Cardiac fibroblast (primary cell): ENCODE measurements at regions not wholly inside any gene's neighbourhood (a gene's known extent, or its start where the extent isn't known, plus 50 kb on each side); places are given as distances from the start of the nearest gene placed in this dataset.
A peak's percentile ranks its signal among the peaks of the same experiment; 100 is the strongest.

Source experiments
- DNase-seq, 2 donors: peaks; one replicate each; pipeline versions ENCODE4 v3.0.0 to v3.0.0-alpha.2; 2010; ENCODE audit warnings: low read depth in 2 of 2
- H3K4me3 ChIP-seq, 2 donors: replicated peaks in 1 of 2; 1 replicate in 1 of 2; 2 replicates in 1 of 2; pipeline ENCODE4 v1.5.1; 2011; ENCODE audit warnings: low read depth in 2 of 2, low read length in 2 of 2, mild to moderate bottlenecking in 2 of 2, moderate library complexity in 1 of 2
- TF ChIP-seq, protein P1 (sequence below): IDR thresholded peaks from one replicate; pipeline ENCODE4 v1.5.1; 2011; ENCODE audit warnings: low read depth, mild to moderate bottlenecking, low read length, inconsistent platforms

DNA sequence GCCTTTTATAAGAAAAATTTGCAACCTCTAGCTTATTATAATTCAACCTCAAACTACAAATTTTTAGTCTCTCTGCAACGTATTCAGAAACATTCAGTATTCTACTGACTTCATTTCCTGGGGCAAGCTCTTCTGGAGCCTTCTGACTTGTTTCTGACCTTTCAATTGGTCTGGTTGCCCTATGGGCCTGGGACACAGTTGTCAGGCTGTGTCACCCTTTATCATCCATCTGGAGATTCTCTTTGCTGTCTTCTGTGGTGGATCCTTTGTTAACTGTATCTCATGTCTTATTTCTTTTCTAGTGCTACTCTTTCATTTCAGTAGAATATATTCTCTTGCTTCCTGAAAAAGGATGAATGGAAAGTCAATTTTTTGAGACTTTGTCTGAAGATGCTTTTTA is 55.1 kb upstream of the PGRMC2 start:
- TF ChIP-seq, protein P1, sequence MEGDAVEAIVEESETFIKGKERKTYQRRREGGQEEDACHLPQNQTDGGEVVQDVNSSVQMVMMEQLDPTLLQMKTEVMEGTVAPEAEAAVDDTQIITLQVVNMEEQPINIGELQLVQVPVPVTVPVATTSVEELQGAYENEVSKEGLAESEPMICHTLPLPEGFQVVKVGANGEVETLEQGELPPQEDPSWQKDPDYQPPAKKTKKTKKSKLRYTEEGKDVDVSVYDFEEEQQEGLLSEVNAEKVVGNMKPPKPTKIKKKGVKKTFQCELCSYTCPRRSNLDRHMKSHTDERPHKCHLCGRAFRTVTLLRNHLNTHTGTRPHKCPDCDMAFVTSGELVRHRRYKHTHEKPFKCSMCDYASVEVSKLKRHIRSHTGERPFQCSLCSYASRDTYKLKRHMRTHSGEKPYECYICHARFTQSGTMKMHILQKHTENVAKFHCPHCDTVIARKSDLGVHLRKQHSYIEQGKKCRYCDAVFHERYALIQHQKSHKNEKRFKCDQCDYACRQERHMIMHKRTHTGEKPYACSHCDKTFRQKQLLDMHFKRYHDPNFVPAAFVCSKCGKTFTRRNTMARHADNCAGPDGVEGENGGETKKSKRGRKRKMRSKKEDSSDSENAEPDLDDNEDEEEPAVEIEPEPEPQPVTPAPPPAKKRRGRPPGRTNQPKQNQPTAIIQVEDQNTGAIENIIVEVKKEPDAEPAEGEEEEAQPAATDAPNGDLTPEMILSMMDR, result no peak
- no peak for DNase-seq
- no peak overlapping the region for H3K4me3 ChIP-seq

DNA sequence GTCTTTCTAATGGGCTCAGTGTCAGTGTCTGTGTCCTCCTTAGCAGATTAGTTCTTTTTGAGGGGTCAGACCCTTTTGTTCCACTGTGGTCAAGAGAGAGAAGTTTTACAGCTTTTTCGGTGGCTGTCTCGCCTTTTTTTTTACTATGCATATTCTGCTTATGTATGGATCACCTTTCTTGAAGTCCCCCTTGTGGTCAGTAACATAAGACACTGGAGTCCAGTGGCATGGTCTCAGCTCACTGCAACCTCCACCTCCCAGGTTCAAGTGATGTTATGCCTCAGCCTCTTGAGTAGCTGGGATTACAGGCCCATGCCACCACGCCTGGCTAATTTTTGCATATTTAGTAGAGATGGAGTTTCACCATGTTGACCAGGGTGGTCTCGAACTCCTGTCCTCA is 54.0 kb upstream of the PGRMC2 start:
- TF ChIP-seq, protein P1, result no peak
- no peak for DNase-seq
- H3K4me3 ChIP-seq, result no peak overlapping the region

DNA sequence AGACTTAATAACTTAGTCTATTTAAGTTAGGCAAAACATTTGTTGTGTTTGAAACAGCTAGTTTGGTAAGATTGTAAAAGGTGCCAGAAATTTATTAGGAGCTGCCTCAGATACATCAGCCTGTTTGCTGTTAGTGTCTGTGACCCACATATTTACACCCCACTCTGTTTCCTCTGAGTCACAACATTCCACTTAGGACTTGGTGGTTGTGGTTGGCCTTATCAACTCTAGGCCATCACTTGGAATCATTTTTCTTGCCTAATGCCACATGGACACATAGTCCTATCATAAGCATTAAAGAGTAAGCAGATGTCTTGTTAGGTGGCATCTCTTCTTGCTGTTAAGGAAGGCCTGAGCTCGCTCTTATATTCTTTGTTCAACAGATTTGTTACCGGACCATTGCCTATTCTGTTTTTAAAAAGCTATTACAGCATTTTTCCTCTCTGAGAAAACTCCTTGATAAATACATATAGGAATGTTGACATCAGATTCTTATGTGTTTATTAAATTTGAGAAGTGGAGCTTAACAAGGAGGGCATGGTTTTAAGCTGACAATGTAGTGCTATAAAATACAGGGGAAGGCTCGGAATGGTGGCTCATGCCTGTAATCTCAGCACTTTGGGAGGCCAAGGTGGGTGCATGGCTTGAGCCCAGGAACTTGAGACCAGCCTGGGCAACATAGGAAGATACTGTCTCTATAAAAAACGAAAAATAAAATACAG is 51.2 kb upstream of the PGRMC2 start:
- no peak overlapping the region for H3K4me3 ChIP-seq
- TF ChIP-seq, protein P1, result no peak
- DNase-seq, result peak; percentile 87

DNA sequence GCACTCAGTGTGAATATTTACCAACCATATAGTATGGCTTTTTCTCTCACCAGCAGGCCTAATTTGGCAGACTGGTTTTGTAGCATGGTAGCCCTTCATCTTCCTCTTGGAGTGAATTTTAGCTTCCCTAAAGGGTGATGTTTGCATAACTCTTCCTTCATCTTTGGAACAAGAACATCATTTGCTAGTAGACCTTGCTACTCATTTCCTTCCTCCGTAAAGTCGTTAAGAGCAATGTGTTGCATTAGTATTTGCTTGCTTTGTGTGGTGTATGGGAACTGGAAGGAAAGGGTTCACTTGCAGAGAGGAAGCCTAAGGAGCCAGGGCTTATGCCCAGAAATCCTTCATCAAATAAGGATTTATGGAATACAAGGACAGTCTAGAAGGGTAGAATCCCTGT is 50.2 kb upstream of the PGRMC2 start:
- no peak for DNase-seq
- TF ChIP-seq, protein P1, result no peak
- no peak overlapping the region for H3K4me3 ChIP-seq
